GM18520 (cell line): ENCODE measurements at regions not wholly inside any gene's neighbourhood (a gene's known extent, or its start where the extent isn't known, plus 50 kb on each side); places are given as distances from the start of the nearest gene placed in this dataset.

ENCODE experiments used
- ATAC-seq: cut with Tn5 transposase; IDR thresholded peaks from one replicate; pipeline ENCODE4 v1.9.1; 2021; ENCODE audit not compliant: unreplicated experiment

- ATAC-seq, result no peak
Measured at GRCh38 chr13:76795701-76796695, 90.2 kb downstream of the KCTD12 start.

- ATAC-seq, result no peak
Measured at GRCh38 chr13:76792731-76793347, 93.4 kb downstream of the KCTD12 start.

GRCh38 chr13:76790980-76791819, 95.0 kb downstream of the KCTD12 start:
- ATAC-seq, result no peak

- ATAC-seq, result no peak
Measured at GRCh38 chr13:76790526-76790925, 95.7 kb downstream of the KCTD12 start.

- ATAC-seq, result no peak
Measured at GRCh38 chr13:76783798-76784197, 102.4 kb downstream of the KCTD12 start.

GRCh38 chr13:76778853-76779252, 107.4 kb downstream of the KCTD12 start:
- no peak for ATAC-seq

GRCh38 chr13:76777096-76777495, 109.1 kb downstream of the KCTD12 start:
- ATAC-seq, result no peak

- no peak for ATAC-seq
Measured at GRCh38 chr13:76775088-76775740, 111.0 kb downstream of the KCTD12 start.

- no peak for ATAC-seq
Measured at GRCh38 chr13:76773448-76774094, 112.6 kb downstream of the KCTD12 start.

GRCh38 chr13:76772241-76772640, 114.0 kb downstream of the KCTD12 start:
- no peak for ATAC-seq

- ATAC-seq, result no peak
Measured at GRCh38 chr13:76769271-76769791, 116.9 kb downstream of the KCTD12 start.

GRCh38 chr13:76768384-76768783, 117.8 kb downstream of the KCTD12 start:
- no peak for ATAC-seq

GRCh38 chr13:76764916-76765315, 121.3 kb downstream of the KCTD12 start:
- ATAC-seq, result no peak

- ATAC-seq, result no peak
Measured at GRCh38 chr13:76764429-76764828, 121.8 kb downstream of the KCTD12 start.

GRCh38 chr13:76762721-76763120, 123.5 kb downstream of the KCTD12 start:
- no peak for ATAC-seq

- no peak for ATAC-seq
Measured at GRCh38 chr13:76759877-76760276, 126.3 kb downstream of the KCTD12 start.

GRCh38 chr13:76758738-76759137, 127.5 kb downstream of the KCTD12 start:
- ATAC-seq, result no peak

GRCh38 chr13:76758257-76758656, 127.9 kb downstream of the KCTD12 start:
- no peak for ATAC-seq

- no peak for ATAC-seq
Measured at GRCh38 chr13:76756451-76756850, 129.8 kb downstream of the KCTD12 start.

GRCh38 chr13:76754414-76754813, 131.8 kb downstream of the KCTD12 start:
- ATAC-seq, result no peak
